ENCODE measurements at regions not wholly inside any gene's neighbourhood (a gene's known extent, or its start where the extent isn't known, plus 50 kb on each side); places are given as distances from the start of the nearest gene placed in this dataset.

GRCh38 chr16:86041807-86042206, 142.8 kb downstream of the IRF8 start:
- TF ChIP-seq CTCF (optimal IDR thresholded peaks at IDR 0.05 in 1 of 3, IDR thresholded peaks at IDR 0.05 in 1 of 3, conservative IDR thresholded peaks at IDR 0.05 in 1 of 3; ENCODE audit: extremely low read depth in 1 of 3, insufficient read depth in 2 of 3, low read length in 3 of 3) (no peak), EZH2 (IDR thresholded peaks at IDR 0.05; ENCODE audit: low read length) (no peak)

Data from keratinocyte (primary cell).